HG03045 (cell line): ENCODE measurements at regions not wholly inside any gene's neighbourhood (a gene's known extent, or its start where the extent isn't known, plus 50 kb on each side); places are given as distances from the start of the nearest gene placed in this dataset.
"Not testable (repeated sequence)": the region's sequence is repeated elsewhere in the genome, so short reads cannot be mapped to it uniquely, and the experiment has no call there.

ENCODE experiments used
- ATAC-seq: cut with Tn5 transposase; IDR thresholded peaks from one replicate; pipeline ENCODE4 v1.9.1; 2021; ENCODE audit warnings: mild to moderate bottlenecking, moderate library complexity; ENCODE audit not compliant: unreplicated experiment

GRCh38 chr6:90681863-90682262 is 95.0 kb upstream of the MAP3K7 start:
- ATAC-seq: no peak

- no peak for ATAC-seq
Measured at GRCh38 chr6:90678049-90678779, 91.3 kb upstream of the MAP3K7 start.

DNA sequence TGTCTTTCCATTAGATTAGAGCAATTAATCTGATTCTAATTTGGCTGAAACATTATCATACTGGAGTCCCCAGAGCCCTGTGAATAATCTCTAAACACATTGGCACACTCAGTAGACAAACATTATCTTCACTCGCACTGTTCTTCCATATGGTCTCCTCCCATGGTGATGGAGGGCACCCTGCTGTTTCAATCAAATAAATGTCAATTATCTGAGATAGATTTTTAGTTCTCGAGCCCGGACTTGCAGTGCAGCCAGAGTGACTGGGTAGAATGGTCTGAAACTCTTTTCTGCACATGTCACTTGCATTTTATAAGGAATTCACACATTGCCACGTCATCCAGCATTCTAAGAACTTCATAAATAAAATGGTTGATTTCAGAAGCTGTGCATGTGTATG is 90.6 kb upstream of the MAP3K7 start:
- no peak for ATAC-seq

DNA sequence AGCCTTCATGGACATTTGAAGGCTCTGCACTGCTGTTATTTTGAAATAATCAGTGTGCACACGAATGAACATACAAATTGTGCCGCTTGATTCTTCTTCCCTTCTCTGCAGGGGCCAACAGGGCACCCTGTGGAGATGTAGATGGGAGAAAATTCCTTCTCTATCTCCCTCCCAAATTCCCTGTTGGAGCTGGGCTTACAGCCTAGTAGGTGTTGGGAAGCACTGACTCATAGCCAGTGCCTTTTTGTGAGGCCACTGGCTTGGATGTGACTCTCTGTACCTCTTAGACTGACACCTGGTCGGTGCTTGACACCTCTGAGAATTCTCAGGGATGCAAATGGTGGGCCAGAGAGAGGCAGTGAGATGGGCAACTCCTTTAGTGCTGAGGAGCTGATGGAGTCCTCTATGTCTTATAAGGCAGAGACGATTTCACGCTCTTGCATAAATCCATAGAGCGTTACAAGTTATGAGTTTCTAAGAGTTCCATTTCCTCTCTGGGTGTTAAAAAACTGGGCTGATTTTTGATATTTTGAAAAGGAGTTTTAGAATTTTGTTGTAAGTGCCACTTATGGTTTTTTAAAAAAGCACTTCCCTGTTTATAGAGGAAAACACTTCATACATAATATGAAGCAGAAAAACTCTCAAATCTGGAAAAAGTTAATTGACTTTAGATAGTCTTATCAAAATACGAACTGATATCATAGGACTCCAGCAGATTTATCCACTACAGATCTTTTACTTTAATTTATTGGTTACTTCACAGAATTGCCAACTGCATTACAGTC is 89.8 kb upstream of the MAP3K7 start:
- ATAC-seq: no peak

DNA sequence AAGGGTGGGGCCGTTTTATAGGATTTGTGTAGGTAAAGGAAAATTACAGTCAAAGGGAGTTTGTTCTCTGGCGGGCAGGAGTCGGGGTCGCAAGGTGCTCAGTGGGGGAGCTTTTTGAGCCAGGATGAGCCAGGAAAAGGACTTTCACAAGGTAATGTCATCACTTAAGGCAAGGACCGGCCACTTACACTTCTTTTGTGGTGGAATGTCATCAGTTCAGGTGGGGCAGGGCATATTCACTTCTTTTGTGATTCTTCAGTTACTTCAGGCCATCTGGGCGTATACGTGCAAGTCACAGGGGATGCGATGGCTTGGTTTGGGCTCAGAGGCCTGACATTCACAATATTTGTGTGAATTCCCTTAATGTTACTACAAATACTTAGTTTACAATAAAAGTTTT is 88.2 kb upstream of the MAP3K7 start:
- ATAC-seq: not testable (repeated sequence)

- not testable (repeated sequence) for ATAC-seq
Measured at GRCh38 chr6:90674077-90674476, 87.2 kb upstream of the MAP3K7 start.

DNA sequence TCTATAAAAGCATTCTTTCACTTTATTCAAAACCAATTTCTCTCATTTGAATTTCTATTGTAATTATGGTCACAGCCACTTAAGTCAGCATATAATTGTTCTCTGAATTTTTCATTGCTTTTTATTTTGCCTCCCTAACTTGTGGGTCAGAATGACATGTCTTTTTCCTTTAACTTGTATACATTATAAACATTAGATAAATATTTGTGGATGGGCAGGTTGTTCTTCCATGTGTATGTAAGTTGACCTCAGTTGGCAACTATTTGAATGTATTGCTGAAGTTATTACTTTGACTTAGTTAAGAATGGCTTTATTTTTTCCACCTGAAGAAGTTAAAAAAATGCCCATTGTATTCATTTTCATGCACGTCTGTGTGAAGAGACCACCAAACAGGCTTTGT is 83.0 kb upstream of the MAP3K7 start:
- no peak for ATAC-seq

DNA sequence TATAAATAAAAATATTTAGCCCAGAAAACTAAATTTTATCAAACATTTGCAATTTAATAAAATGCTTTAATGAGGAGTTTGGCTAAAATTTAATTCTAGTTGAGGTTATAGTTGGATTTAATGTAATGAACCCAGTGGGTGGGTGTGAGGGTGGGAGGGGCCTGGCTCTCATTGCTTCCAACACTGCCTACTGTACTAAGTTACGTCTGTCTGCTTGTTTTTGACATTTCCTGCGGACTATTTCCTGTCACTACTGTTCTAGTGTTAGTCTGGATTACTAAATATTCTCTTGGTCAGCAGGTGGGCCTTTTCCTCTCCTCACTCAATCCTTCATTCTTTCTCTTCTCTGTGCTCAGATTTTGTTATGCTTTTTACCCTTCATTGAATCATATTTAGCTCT is 82.5 kb upstream of the MAP3K7 start:
- ATAC-seq: no peak

GRCh38 chr6:90668141-90668540 is 81.3 kb upstream of the MAP3K7 start:
- no peak for ATAC-seq

- ATAC-seq: no peak
Measured at GRCh38 chr6:90663873-90664272, 77.0 kb upstream of the MAP3K7 start.

DNA sequence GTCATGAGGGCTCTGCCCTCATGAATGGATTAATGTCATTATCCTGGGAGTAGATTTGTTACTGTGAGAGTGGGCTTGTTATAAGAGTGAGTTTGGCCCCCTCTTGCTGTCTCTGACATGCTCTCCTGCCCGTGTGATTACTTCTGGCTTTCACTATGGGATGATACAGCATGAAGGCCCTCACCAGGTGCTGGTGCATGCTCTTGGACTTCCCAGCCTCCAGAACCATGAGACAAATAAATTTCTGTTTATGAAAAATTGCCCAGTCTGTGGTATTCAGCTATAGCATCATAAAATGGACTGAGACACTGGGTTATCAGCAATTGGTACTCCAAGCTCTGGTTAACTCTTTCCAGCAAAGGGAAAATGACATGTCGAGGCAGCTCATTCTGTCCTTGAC is 76.2 kb upstream of the MAP3K7 start:
- ATAC-seq: no peak

- no peak for ATAC-seq
Measured at GRCh38 chr6:90660931-90661330, 74.1 kb upstream of the MAP3K7 start.

DNA sequence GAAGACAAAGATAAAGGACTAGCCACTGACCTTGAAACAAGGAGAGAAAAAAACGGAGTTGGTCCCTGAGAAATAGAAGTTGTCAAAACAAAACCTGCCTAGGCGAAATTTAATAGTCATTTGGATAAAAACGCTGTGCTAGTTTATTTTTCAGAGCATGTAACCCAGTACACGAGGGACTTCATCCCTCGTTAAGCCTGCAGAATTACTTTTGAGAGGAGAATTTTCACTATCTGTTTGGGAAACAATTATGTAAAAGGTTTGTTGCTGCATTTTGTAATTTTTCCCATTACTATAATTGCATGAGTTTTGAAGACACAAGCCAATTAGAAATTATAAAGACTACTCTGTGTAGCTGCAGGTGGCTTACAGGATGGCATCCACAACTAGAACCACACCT is 71.6 kb upstream of the MAP3K7 start:
- ATAC-seq: no peak

GRCh38 chr6:90656325-90656724 is 69.5 kb upstream of the MAP3K7 start:
- no peak for ATAC-seq

DNA sequence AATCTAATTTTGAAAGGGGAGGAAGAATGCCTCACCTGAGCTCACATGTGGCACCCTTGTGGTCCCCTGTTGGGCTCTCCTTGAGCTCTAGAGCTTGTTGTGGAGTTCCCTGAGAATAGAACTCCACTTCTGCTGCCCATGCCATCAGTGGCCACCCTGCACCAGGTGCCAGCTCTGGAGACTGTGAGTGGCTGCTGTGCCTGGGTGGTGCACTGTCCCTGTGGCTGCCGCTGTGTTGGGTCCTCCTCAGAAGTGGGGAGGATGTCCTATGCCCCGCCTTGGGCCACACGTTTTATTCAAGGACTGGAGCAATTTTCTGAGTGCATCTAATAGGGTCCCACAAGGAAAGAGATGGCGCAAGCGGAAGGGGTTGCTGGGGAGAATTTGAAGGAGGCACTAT is 67.9 kb upstream of the MAP3K7 start:
- no peak for ATAC-seq

DNA sequence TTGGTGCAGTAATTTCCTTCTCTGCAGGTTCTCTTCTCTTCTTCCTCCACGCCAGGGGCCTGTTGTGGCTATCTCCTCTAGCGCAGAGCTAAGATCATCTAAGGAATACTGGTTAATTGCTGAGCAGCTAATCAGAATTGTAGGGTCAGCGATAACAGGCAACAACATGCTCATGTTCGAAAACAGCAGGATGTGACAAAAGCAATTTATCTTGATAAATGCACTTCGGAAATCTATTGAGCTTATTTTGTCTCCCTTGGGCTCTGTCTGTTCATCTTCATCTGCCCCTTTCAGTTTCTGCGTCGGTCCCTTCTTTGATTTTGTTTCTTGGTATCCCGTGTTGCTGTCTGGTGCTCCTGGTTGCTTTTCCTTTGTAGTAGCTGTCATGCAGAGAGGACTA is 67.3 kb upstream of the MAP3K7 start:
- ATAC-seq: no peak

- ATAC-seq: no peak
Measured at GRCh38 chr6:90653750-90654149, 66.9 kb upstream of the MAP3K7 start.

DNA sequence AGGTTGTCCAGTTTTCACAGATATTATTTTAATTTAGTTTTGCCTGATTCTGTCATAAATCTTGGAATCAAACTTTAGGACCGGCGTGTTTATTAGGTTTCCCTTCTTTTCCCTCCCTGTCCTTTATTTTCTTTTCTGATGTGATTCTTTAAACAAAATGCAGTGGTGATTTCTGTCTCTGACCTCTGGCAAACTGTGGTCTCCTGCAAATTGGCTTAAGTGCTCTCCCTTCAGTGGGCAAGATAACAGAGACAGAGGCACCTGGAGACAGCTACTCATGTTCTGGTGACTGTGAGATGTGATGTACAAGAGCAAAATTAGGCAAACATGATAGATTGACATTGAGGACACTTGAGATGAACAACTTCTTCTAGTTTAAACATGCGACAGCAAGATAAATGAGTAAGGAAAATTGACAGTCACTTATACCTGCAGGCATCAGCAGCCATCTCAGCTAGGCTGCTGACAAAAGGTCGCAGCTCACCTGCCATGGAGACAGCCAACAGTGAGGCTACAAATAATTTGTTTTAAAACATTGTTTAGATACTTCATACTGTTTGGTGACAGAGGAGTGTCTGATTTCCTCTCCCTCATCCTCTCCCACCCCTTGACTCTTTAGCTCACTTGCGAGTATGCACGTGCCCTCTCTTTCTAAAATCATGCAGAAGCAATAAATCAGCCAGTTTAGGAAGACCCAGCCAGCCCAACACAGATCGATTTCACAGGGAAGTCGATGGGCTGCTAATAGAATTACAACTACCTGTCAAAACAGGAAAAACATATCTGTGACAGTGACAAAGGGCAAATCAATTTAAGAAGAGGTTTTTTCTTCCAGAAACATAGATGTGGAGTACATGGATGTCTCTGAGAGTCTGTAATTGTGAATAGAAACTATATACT is 63.4 kb upstream of the MAP3K7 start:
- no peak for ATAC-seq

DNA sequence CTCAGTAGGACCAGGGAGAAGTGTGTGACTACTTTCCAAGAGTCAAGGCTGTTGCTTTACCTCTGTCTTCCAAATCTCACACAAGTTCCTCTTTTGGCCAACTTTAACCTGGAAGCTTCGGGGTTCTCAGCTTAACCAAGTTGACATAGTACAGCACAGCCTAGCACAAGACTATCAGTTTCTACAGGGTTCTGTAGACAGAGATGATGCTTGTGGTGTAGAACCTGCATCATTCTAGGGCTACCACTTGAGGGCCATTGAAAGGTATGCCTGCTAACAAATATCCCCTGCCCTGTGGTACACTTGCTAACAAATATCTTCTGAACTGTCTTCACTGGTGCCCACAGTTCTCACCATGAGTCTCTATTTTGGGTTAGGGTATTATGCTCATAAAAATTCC is 62.0 kb upstream of the MAP3K7 start:
- ATAC-seq: no peak

- no peak for ATAC-seq
Measured at GRCh38 chr6:90646940-90647339, 60.1 kb upstream of the MAP3K7 start.

GRCh38 chr6:90645634-90646033 is 58.8 kb upstream of the MAP3K7 start:
- ATAC-seq: no peak

- ATAC-seq: no peak
Measured at GRCh38 chr6:90644492-90644891, 57.6 kb upstream of the MAP3K7 start.
